NCI-H345 (cell line): ENCODE measurements at regions not wholly inside any gene's neighbourhood (a gene's known extent, or its start where the extent isn't known, plus 50 kb on each side); places are given as distances from the start of the nearest gene placed in this dataset.
"Not testable (repeated sequence)": the region's sequence is repeated elsewhere in the genome, so short reads cannot be mapped to it uniquely, and the experiment has no call there.

Experiments used
- DNase-seq: peaks from one replicate; lab custom pipeline; 2025; lab: John Stamatoyannopoulos, UW

GRCh38 chr18:42474577-42474976 lies 519.5 kb downstream of the PIK3C3 start:
- DNase-seq: no peak

GRCh38 chr18:42475157-42475556 lies 520.1 kb downstream of the PIK3C3 start:
- DNase-seq: no peak

GRCh38 chr18:42477267-42477666 lies 522.2 kb downstream of the PIK3C3 start:
- DNase-seq: no peak

- no peak for DNase-seq
Measured at GRCh38 chr18:42480441-42480840, 525.4 kb downstream of the PIK3C3 start.

GRCh38 chr18:42484648-42485047 lies 529.6 kb downstream of the PIK3C3 start:
- DNase-seq: no peak

- no peak for DNase-seq
Measured at GRCh38 chr18:42486271-42486670, 531.2 kb downstream of the PIK3C3 start.

GRCh38 chr18:42508683-42509296 lies 553.8 kb downstream of the PIK3C3 start:
- DNase-seq: peak; percentile 68

- DNase-seq: no peak
Measured at GRCh38 chr18:42509750-42510415, 554.8 kb downstream of the PIK3C3 start.

- DNase-seq: no peak
Measured at GRCh38 chr18:42510540-42510939, 555.5 kb downstream of the PIK3C3 start.

GRCh38 chr18:42513441-42513840 lies 558.4 kb downstream of the PIK3C3 start:
- no peak for DNase-seq

GRCh38 chr18:42514512-42514911 lies 559.5 kb downstream of the PIK3C3 start:
- DNase-seq: no peak

- no peak for DNase-seq
Measured at GRCh38 chr18:42517896-42518295, 562.9 kb downstream of the PIK3C3 start.

GRCh38 chr18:42518331-42518730 lies 563.3 kb downstream of the PIK3C3 start:
- not testable (repeated sequence) for DNase-seq

- DNase-seq: no peak
Measured at GRCh38 chr18:42520138-42520537, 565.1 kb downstream of the PIK3C3 start.

GRCh38 chr18:42525905-42526304 lies 570.9 kb downstream of the PIK3C3 start:
- no peak for DNase-seq

- no peak for DNase-seq
Measured at GRCh38 chr18:42527766-42528165, 572.7 kb downstream of the PIK3C3 start.

GRCh38 chr18:42530276-42530675 lies 575.2 kb downstream of the PIK3C3 start:
- DNase-seq: no peak

- no peak for DNase-seq
Measured at GRCh38 chr18:42532119-42532518, 577.1 kb downstream of the PIK3C3 start.

- no peak for DNase-seq
Measured at GRCh38 chr18:42533009-42533575, 578.1 kb downstream of the PIK3C3 start.

- DNase-seq: no peak
Measured at GRCh38 chr18:42533616-42534015, 578.6 kb downstream of the PIK3C3 start.

- DNase-seq: peak; percentile 8
Measured at GRCh38 chr18:42534313-42534712, 579.3 kb downstream of the PIK3C3 start.

GRCh38 chr18:42536442-42536841 lies 579.0 kb downstream of the RIT2 start:
- no peak for DNase-seq

- no peak for DNase-seq
Measured at GRCh38 chr18:42537291-42537690, 578.2 kb downstream of the RIT2 start.

- no peak for DNase-seq
Measured at GRCh38 chr18:42544901-42545300, 570.6 kb downstream of the RIT2 start.
